Medulla oblongata (tissue), 1 donor: ENCODE measurements at regions not wholly inside any gene's neighbourhood (a gene's known extent, or its start where the extent isn't known, plus 50 kb on each side); places are given as distances from the start of the nearest gene placed in this dataset.

Source experiments
- DNase-seq: peaks from one replicate; pipeline ENCODE4 v3.0.0-alpha.2; 2015; ENCODE audit errors: extremely low spot score

GRCh38 chr12:90151491-90152015 lies 442.9 kb upstream of the ATP2B1 start:
- no peak for DNase-seq

DNA sequence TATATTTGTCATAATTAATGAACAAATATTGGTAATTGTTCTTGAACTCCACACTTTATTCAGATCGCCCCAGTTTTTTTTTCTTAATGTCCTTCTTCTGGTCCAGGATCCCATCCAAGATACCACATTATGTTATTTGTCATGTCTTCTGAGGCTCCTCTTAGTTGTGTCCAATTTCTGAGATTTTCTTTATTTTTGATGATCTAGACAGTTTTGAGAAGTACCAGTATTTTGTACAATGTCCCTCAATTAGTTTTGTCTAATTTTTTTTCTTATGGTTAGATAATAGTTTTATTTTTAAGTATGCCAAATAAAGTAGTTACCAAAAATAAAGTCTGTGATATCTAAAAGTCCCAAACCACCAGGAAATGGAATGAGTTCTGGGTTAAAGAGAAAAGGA lies 440.8 kb upstream of the ATP2B1 start:
- no peak for DNase-seq

DNA sequence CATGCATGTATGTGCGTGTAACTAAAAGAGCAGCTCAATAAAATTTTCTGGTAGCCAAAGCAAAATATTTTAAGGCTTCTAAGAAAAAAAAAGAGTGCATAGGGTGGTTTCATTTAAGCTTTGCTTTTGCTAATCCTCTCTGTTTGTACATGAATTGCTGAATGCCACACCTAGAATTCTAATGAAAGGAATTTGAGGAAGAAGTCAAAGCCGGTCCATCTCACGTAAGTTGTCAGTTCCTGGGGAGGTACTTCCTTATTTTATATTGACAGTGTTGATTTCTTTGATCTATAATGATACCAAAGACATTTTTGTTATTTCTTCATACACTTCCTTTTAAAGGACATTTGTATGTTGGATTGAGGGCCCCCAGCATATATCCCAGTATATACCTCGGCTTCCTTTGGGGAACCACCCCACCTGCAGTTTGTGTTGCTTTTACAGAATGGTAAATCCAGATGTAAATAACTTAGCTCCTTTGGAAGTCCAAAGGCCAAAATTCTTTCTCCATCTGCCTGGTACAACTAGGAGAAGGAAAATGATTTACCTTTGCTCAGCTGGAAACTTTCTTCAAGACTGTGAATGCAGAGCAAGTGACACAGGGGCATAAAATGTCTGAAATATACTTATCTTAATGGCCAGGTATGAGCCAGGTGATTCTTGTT lies 420.9 kb upstream of the ATP2B1 start:
- DNase-seq = no peak

DNA sequence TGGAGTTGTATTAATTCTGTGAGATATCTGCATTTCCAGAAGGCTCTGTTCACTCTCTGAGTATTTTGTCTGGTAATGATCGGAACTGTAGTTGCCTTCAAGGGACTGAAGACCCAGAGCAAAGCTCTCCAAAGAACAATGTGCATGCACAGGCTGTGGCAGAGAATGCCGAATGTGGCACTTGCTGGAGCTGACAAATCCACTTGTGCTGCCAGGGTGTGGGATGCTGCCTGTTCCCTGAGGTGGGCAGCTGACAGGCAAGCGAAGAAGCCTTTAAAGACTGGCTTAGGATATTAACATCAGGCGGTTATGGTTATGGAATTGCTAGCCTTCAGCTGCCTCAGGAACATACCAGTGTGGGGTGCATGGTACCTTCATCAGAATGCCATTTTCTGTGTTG lies 419.9 kb upstream of the ATP2B1 start:
- no peak for DNase-seq

DNA sequence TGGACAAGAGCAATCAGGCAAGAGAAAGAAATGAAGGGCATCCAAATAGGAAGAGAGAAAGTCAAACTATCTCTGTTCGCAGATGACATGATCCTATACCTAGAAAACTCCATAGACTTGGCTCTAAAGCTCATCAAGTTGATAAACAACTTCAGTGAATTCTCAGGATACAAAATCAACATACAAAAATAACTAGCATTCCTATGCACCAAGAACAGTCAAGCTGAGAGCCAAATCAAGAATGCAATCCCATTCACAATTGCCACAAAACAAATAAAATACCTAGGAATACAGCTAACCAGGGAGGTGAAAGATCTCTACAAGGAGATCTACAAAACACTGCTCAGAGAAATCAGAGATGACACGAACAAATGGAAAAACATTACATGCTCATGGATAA lies 417.5 kb upstream of the ATP2B1 start:
- no peak for DNase-seq

DNA sequence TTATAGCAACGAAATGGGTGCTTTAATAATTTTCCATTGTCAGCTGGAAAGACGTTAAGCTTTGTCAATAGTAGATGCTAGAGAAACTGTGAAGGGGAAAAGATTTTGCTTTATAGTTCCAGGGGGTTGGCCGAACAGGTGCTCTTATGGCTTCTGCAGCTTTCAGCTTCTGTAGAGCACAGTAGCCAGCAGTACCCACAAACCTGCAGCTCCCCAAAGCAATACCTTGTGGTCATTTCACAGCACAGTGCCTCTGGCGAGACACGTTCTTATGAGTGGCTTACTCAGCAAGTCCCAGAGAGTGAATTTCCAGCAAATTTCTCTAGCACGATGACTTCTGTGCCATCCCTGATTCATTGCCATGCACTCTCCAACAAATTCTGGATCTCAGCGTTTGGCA lies 416.3 kb upstream of the ATP2B1 start:
- DNase-seq = no peak

GRCh38 chr12:90124289-90124688 lies 415.7 kb upstream of the ATP2B1 start:
- no peak for DNase-seq

GRCh38 chr12:90122681-90123080 lies 414.0 kb upstream of the ATP2B1 start:
- no peak for DNase-seq

- no peak for DNase-seq
Measured at GRCh38 chr12:90120627-90121026, 412.0 kb upstream of the ATP2B1 start.

DNA sequence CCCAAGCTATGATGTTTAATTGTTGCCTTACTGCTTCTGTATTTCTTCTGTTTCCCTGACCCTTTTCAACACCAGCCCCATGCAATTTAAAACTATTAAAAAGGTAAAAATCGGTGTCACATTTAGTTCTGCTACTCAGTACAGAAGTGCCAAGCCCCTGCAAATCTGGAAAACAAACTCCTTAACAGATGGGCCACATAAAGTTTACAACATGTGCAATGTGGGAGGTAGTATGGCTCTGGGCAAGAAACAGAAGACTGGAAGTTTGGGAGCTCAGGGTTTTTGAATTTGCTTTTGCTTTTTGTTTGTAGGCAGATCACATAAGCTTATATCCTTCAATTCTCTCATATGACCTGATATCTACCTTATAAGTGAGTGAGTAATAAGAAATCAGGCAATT lies 404.0 kb upstream of the ATP2B1 start:
- no peak for DNase-seq

- DNase-seq = no peak
Measured at GRCh38 chr12:90111791-90112580, 403.3 kb upstream of the ATP2B1 start.

DNA sequence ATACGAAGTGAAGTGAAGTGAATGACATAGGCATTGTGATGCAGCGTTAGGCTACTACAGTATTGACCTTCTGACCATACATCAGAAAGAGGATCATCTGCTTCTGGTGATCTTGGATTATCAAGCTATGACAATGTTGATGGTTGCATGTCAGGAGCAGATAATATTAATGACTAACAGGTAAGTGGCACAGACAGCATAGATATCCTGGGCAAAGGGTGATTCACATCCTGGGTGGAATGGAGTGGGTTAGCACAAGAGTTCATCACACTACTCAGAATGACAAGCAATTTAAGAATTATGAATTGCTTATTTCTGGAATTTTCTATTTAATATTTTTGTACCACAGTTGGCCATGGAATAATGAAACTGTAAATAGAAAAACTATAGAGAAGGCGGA lies 397.9 kb upstream of the ATP2B1 start:
- DNase-seq = no peak

- DNase-seq = peak; percentile 46
Measured at GRCh38 chr12:90102957-90103652, 394.5 kb upstream of the ATP2B1 start.

DNA sequence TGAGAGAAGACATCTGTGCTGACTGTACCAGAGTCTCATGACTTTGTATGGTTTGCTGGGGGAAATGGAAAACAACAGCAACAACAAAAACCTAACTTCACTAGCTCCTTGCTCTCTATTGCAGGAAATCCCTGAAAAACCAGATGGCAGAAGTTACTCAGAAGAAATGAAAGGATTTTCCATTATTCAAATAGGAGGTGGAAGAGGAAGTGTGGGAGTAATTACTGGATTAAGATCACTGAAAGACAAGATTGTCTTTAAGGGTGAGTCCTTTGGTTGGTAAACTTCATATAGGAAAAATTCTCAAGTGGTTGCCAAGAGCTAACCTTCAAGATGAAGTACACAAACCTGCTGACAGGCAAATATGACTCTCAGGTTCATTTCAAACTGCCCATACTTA lies 391.9 kb upstream of the ATP2B1 start:
- no peak for DNase-seq

GRCh38 chr12:90099288-90099687 lies 390.6 kb upstream of the ATP2B1 start:
- no peak for DNase-seq

DNA sequence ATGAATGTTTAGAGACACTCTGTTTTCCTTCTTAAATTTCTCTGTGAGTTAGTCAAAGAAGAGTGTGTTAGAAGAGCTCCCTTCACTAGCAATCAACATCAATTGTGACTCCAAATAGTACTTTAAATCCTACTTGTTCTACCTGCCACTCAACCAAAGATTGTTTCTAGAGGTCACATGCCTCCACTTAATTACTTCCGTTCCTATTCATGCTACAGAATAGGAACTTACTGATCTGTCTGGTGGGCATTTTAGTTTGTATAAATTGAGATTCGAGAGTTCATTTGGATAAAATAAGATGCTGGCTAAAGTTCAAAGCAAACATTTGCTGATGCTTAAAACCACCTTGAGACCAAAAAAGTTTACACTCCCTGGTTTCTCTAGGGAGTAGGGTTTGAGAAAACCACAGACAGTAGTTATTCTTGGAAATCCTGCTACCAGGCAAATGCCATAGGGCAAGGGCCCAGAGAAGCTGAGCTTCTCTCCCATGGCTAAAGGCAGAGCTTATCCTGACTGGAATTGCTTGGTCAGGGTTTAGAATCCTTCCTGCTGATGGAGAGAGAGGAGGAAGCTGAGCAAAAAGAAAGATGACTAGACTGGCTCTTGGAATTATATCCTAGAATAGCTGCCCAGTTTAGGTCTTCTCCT lies 389.6 kb upstream of the ATP2B1 start:
- no peak for DNase-seq

DNA sequence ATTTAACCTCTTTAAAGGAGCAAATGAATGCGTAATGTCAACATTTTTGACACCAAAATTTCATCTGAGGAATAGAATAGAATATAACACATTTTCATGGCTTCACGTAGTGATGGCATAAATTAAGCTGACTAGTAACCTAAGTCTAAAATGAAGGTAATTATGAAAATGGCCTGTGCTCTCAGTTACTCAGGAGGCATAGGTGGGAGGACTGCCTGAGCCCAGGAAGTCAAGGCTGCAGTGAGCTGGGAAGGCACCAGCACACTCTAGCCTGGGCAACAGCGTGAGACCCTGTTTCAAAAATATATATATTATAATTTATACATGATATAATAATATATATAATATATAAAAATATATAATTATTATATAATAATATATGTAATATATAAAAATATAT lies 383.2 kb upstream of the ATP2B1 start:
- DNase-seq = no peak

- DNase-seq = no peak
Measured at GRCh38 chr12:90090929-90091651, 382.5 kb upstream of the ATP2B1 start.

DNA sequence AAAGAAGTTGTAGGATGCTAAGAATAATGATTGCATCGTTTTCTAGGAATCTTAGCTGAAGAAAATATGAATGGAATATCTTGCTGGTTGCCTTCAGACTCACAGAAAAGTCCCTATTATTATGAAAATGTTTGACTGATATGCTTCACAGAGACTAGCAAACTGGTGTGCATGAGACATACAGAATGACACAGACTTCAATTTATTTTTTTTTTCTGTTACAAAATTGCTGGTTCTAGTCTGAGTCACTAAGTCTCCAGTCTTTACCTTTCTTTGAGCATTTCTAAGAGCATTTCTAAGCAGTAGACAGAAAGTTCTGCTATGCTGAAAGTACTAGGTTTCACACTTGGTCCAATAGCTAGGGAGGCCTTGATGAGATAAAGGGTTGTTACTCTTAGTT lies 377.6 kb upstream of the ATP2B1 start:
- DNase-seq = no peak

- DNase-seq = no peak
Measured at GRCh38 chr12:90085494-90086274, 377.0 kb upstream of the ATP2B1 start.

GRCh38 chr12:90084018-90084417 lies 375.4 kb upstream of the ATP2B1 start:
- no peak for DNase-seq
